Osteocyte (in vitro differentiated cells): ENCODE measurements at regions not wholly inside any gene's neighbourhood (a gene's known extent, or its start where the extent isn't known, plus 50 kb on each side); places are given as distances from the start of the nearest gene placed in this dataset.

Experiments used
- DNase-seq: peaks from one replicate; pipeline ENCODE4 v3.0.0; 2021; ENCODE audit warnings: mixed read lengths; ENCODE audit not compliant: unreplicated experiment; ENCODE audit errors: extremely low spot score
- H3K27ac Mint-ChIP-seq: one replicate; pipeline ENCODE4 v1.8.0; 2021; ENCODE audit warnings: mild to moderate bottlenecking, mixed read lengths; ENCODE audit not compliant: unreplicated experiment
- H3K27me3 Mint-ChIP-seq: one replicate; pipeline ENCODE4 v1.8.0; 2021; ENCODE audit warnings: mixed read lengths; ENCODE audit not compliant: unreplicated experiment
- H3K36me3 Mint-ChIP-seq: one replicate; pipeline ENCODE4 v1.8.0; 2021; ENCODE audit warnings: mixed read lengths; ENCODE audit not compliant: unreplicated experiment
- H3K4me1 Mint-ChIP-seq: one replicate; pipeline ENCODE4 v1.8.0; 2021; ENCODE audit warnings: mixed read lengths; ENCODE audit not compliant: unreplicated experiment
- H3K4me3 Mint-ChIP-seq: one replicate; pipeline ENCODE4 v1.8.0; 2021; ENCODE audit warnings: mild to moderate bottlenecking, moderate library complexity, mixed read lengths; ENCODE audit not compliant: unreplicated experiment
- H3K9me3 Mint-ChIP-seq: one replicate; pipeline ENCODE4 v1.8.0; 2021; ENCODE audit warnings: mixed read lengths; ENCODE audit not compliant: unreplicated experiment
- CTCF ChIP-seq: fragments of 200-600 bp; sonication (generic); IDR thresholded peaks from 2 replicates; pipeline ENCODE4 v1.5.0; 2021; ENCODE audit warnings: antibody characterized with exemption, mild to moderate bottlenecking, moderate library complexity

GRCh38 chr1:55347866-55348265 is 132.7 kb upstream of the USP24 start:
- DNase-seq: no peak
- no peaks in the 10 kb centered on the region for H3K27me3 Mint-ChIP-seq
- TF ChIP-seq CTCF: no peak

GRCh38 chr1:55347041-55347440 is 131.9 kb upstream of the USP24 start:
- no peak for DNase-seq
- no peaks in the 10 kb centered on the region for H3K4me1 Mint-ChIP-seq
- H3K27me3 Mint-ChIP-seq: no peaks in the 10 kb centered on the region
- H3K36me3 Mint-ChIP-seq: no peaks in the 10 kb centered on the region
- no peaks in the 10 kb centered on the region for H3K9me3 Mint-ChIP-seq
- TF ChIP-seq CTCF: no peak
- H3K27ac Mint-ChIP-seq: no peak overlapping the region
- no peak overlapping the region for H3K4me3 Mint-ChIP-seq

More at GRCh38 chr1:55347866-55348265, 132.7 kb upstream of the USP24 start:
- no peaks in the 10 kb centered on the region for H3K9me3 Mint-ChIP-seq
- H3K4me3 Mint-ChIP-seq: no peak overlapping the region
- H3K4me1 Mint-ChIP-seq: no peaks in the 10 kb centered on the region
- no peaks in the 10 kb centered on the region for H3K36me3 Mint-ChIP-seq
- H3K27ac Mint-ChIP-seq: no peak overlapping the region

GRCh38 chr1:55346586-55346985 is 131.4 kb upstream of the USP24 start:
- no peak for DNase-seq
- Mint-ChIP-seq H3K4me1 (no peaks in the 10 kb centered on the region), H3K27ac (no peak overlapping the region), H3K4me3 (no peak overlapping the region), H3K9me3 (no peaks in the 10 kb centered on the region), H3K36me3 (no peaks in the 10 kb centered on the region), H3K27me3 (no peaks in the 10 kb centered on the region)
- TF ChIP-seq CTCF: no peak

GRCh38 chr1:55339681-55340080 is 124.5 kb upstream of the USP24 start:
- no peak overlapping the region for H3K4me3 Mint-ChIP-seq
- peaks cover 6% of the 10 kb centered on the region for H3K36me3 Mint-ChIP-seq
- no peak overlapping the region for H3K27ac Mint-ChIP-seq
- no peaks in the 10 kb centered on the region for H3K4me1 Mint-ChIP-seq
- H3K9me3 Mint-ChIP-seq: peaks cover 12% of the 10 kb centered on the region
- no peak for DNase-seq
- no peaks in the 10 kb centered on the region for H3K27me3 Mint-ChIP-seq
- TF ChIP-seq CTCF: no peak

GRCh38 chr1:55338448-55338820 is 123.3 kb upstream of the USP24 start:
- TF ChIP-seq CTCF: no peak
- no peak overlapping the region for H3K4me3 Mint-ChIP-seq

More at GRCh38 chr1:55338448-55338820, 123.3 kb upstream of the USP24 start:
- peaks cover 6% of the 10 kb centered on the region for H3K36me3 Mint-ChIP-seq
- H3K9me3 Mint-ChIP-seq: peaks cover 12% of the 10 kb centered on the region
- no peaks in the 10 kb centered on the region for H3K27me3 Mint-ChIP-seq
- H3K27ac Mint-ChIP-seq: no peak overlapping the region
- no peaks in the 10 kb centered on the region for H3K4me1 Mint-ChIP-seq
- DNase-seq: no peak
